ENCODE measurements at regions not wholly inside any gene's neighbourhood (a gene's known extent, or its start where the extent isn't known, plus 50 kb on each side); places are given as distances from the start of the nearest gene placed in this dataset.

GRCh38 chr6:48917233-48917632 is 545.8 kb downstream of the MMUT start:
- DNase-seq (ENCODE audit: low read depth): no peak

- DNase-seq (ENCODE audit: low read depth): no peak
Measured at GRCh38 chr6:48916607-48917006, 546.4 kb downstream of the MMUT start.

GRCh38 chr6:48915591-48915990 is 547.5 kb downstream of the MMUT start:
- DNase-seq (ENCODE audit: low read depth): no peak

- no peak for DNase-seq (ENCODE audit: low read depth)
Measured at GRCh38 chr6:48912503-48912902, 550.5 kb downstream of the MMUT start.

GRCh38 chr6:48904809-48905208 is 558.2 kb downstream of the MMUT start:
- DNase-seq (ENCODE audit: low read depth): no peak

- DNase-seq (ENCODE audit: low read depth): no peak
Measured at GRCh38 chr6:48894469-48894868, 568.6 kb downstream of the MMUT start.

- DNase-seq (ENCODE audit: low read depth): no peak
Measured at GRCh38 chr6:48893048-48893447, 570.0 kb downstream of the MMUT start.

GRCh38 chr6:48891308-48891707 is 571.7 kb downstream of the MMUT start:
- DNase-seq (ENCODE audit: low read depth): no peak

- no peak for DNase-seq (ENCODE audit: low read depth)
Measured at GRCh38 chr6:48889429-48889828, 573.6 kb downstream of the MMUT start.

- DNase-seq (ENCODE audit: low read depth): no peak
Measured at GRCh38 chr6:48883116-48883515, 579.9 kb downstream of the MMUT start.

GRCh38 chr6:48881551-48881950 is 581.5 kb downstream of the MMUT start:
- no peak for DNase-seq (ENCODE audit: low read depth)

GRCh38 chr6:48869595-48869994 is 593.5 kb downstream of the MMUT start:
- DNase-seq (ENCODE audit: low read depth): no peak

- DNase-seq (ENCODE audit: low read depth): no peak
Measured at GRCh38 chr6:48866682-48867081, 596.4 kb downstream of the MMUT start.

GRCh38 chr6:48860175-48860574 is 602.9 kb downstream of the MMUT start:
- no peak for DNase-seq (ENCODE audit: low read depth)

GRCh38 chr6:48859562-48860123 is 603.4 kb downstream of the MMUT start:
- DNase-seq (ENCODE audit: low read depth): no peak

GRCh38 chr6:48845219-48845618 is 617.8 kb downstream of the MMUT start:
- DNase-seq (ENCODE audit: low read depth): no peak

GRCh38 chr6:48844696-48845095 is 618.4 kb downstream of the MMUT start:
- DNase-seq (ENCODE audit: low read depth): no peak

GRCh38 chr6:48840896-48841295 is 622.2 kb downstream of the MMUT start:
- no peak for DNase-seq (ENCODE audit: low read depth)

GRCh38 chr6:48839206-48839605 is 623.8 kb downstream of the MMUT start:
- no peak for DNase-seq (ENCODE audit: low read depth)

GRCh38 chr6:48837744-48838143 is 625.3 kb downstream of the MMUT start:
- no peak for DNase-seq (ENCODE audit: low read depth)

- DNase-seq (ENCODE audit: low read depth): peak; percentile 18
Measured at GRCh38 chr6:48835421-48835958, 627.6 kb downstream of the MMUT start.

GRCh38 chr6:48834706-48835105 is 628.3 kb downstream of the MMUT start:
- DNase-seq (ENCODE audit: low read depth): peak; percentile 16

GRCh38 chr6:48833916-48834315 is 629.1 kb downstream of the MMUT start:
- no peak for DNase-seq (ENCODE audit: low read depth)

Data from myocyte (in vitro differentiated cells).